Neural cell (in vitro differentiated cells): ENCODE measurements at regions not wholly inside any gene's neighbourhood (a gene's known extent, or its start where the extent isn't known, plus 50 kb on each side); places are given as distances from the start of the nearest gene placed in this dataset.

Experiments
- EP300 ChIP-seq: fragments of 450-650 bp; conservative IDR thresholded peaks from 2 replicates; pipeline ENCODE4 v1.6.1; 2014; ENCODE audit warnings: antibody characterized with exemption, mild to moderate bottlenecking, moderate library complexity; ENCODE audit not compliant: poor library complexity, severe bottlenecking
- EZH2 ChIP-seq: fragments of 200-600, 300-800 bp; shearing (Covaris generic), sonication (generic); IDR thresholded peaks from 2 replicates; pipeline ENCODE4 v1.6.1; 2014; ENCODE audit warnings: antibody characterized with exemption, low read length, borderline replicate concordance, mild to moderate bottlenecking; ENCODE audit not compliant: insufficient read depth, poor library complexity, severe bottlenecking
- POLR2AphosphoS5 ChIP-seq: IDR thresholded peaks from 2 replicates; pipeline ENCODE4 v1.6.1; 2012
- RAD21 ChIP-seq: fragments of 450-650 bp; conservative IDR thresholded peaks from 2 replicates; pipeline ENCODE4 v1.6.1; 2014; ENCODE audit warnings: antibody characterized with exemption, mild to moderate bottlenecking, moderate library complexity
- TAF1 ChIP-seq: IDR thresholded peaks from 2 replicates; pipeline ENCODE4 v1.6.1; 2012; ENCODE audit warnings: low read depth
- TF ChIP-seq, protein P1 (sequence below): fragments of 450-650 bp; IDR thresholded peaks from 2 replicates; pipeline ENCODE4 v1.5.1; 2014; ENCODE audit warnings: antibody characterized with exemption, mild to moderate bottlenecking, moderate library complexity; ENCODE audit not compliant: poor library complexity, severe bottlenecking

- TF ChIP-seq TAF1 (no peak), EP300 (no peak), EZH2 (no peak), POLR2AphosphoS5 (no peak), RAD21 (no peak)
- TF ChIP-seq, protein P1, sequence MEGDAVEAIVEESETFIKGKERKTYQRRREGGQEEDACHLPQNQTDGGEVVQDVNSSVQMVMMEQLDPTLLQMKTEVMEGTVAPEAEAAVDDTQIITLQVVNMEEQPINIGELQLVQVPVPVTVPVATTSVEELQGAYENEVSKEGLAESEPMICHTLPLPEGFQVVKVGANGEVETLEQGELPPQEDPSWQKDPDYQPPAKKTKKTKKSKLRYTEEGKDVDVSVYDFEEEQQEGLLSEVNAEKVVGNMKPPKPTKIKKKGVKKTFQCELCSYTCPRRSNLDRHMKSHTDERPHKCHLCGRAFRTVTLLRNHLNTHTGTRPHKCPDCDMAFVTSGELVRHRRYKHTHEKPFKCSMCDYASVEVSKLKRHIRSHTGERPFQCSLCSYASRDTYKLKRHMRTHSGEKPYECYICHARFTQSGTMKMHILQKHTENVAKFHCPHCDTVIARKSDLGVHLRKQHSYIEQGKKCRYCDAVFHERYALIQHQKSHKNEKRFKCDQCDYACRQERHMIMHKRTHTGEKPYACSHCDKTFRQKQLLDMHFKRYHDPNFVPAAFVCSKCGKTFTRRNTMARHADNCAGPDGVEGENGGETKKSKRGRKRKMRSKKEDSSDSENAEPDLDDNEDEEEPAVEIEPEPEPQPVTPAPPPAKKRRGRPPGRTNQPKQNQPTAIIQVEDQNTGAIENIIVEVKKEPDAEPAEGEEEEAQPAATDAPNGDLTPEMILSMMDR: no peak
These were observed 149.3 kb downstream of the FOXL1 start for GRCh38 chr16:86727632-86728031.
